Body of pancreas (tissue), 4 donors: ENCODE measurements at regions not wholly inside any gene's neighbourhood (a gene's known extent, or its start where the extent isn't known, plus 50 kb on each side); places are given as distances from the start of the nearest gene placed in this dataset.

Experiments used
- POLR2A ChIP-seq, 3 donors: fragments of 450-650 bp; IDR thresholded peaks; one replicate each; pipeline ENCODE4 v1.6.1; 2016; ENCODE audit warnings: antibody characterized with exemption in 3 of 3, mild to moderate bottlenecking in 2 of 3
- TF ChIP-seq, protein P1 (sequence below), 7 experiments: fragments of 450-650 bp in 4 of 7; fragments of 200-600 bp in 3 of 7; sonication (generic) in 3 of 7; IDR thresholded peaks; one replicate each; pipeline ENCODE4 v1.5.1; 2016 to 2019; ENCODE audit warnings: antibody characterized with exemption in 7 of 7

DNA sequence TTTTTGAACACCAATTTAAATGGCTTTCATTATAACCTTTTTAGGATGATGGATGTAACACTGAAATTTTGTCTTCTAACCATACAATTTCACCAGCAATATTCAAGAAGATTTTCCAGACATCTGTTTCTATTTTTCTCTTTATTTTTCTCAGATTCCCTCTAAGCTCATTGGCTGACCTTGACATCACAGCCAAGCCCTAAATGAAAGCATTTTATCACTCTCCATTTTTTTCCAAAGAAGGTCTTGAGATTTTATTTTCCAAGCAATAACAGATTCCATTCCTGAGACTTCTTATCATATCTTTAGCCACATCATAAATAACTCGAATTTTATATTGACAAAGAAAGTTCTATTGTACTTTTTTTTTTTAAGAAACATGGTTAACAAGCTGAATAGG, 392.6 kb upstream of the THBS1 start:
- no peak for TF ChIP-seq POLR2A (IDR thresholded peaks at IDR 0.05)
- TF ChIP-seq, protein P1, sequence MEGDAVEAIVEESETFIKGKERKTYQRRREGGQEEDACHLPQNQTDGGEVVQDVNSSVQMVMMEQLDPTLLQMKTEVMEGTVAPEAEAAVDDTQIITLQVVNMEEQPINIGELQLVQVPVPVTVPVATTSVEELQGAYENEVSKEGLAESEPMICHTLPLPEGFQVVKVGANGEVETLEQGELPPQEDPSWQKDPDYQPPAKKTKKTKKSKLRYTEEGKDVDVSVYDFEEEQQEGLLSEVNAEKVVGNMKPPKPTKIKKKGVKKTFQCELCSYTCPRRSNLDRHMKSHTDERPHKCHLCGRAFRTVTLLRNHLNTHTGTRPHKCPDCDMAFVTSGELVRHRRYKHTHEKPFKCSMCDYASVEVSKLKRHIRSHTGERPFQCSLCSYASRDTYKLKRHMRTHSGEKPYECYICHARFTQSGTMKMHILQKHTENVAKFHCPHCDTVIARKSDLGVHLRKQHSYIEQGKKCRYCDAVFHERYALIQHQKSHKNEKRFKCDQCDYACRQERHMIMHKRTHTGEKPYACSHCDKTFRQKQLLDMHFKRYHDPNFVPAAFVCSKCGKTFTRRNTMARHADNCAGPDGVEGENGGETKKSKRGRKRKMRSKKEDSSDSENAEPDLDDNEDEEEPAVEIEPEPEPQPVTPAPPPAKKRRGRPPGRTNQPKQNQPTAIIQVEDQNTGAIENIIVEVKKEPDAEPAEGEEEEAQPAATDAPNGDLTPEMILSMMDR (IDR thresholded peaks at IDR 0.05): no peak
